Kidney capillary endothelial cell (primary cell): ENCODE measurements at regions not wholly inside any gene's neighbourhood (a gene's known extent, or its start where the extent isn't known, plus 50 kb on each side); places are given as distances from the start of the nearest gene placed in this dataset.
"Not testable (repeated sequence)": the region's sequence is repeated elsewhere in the genome, so short reads cannot be mapped to it uniquely, and the experiment has no call there.

Experiments
- DNase-seq: peaks from one replicate; pipeline ENCODE4 v3.0.0-alpha.2; 2018; ENCODE audit warnings: low spot score

DNA sequence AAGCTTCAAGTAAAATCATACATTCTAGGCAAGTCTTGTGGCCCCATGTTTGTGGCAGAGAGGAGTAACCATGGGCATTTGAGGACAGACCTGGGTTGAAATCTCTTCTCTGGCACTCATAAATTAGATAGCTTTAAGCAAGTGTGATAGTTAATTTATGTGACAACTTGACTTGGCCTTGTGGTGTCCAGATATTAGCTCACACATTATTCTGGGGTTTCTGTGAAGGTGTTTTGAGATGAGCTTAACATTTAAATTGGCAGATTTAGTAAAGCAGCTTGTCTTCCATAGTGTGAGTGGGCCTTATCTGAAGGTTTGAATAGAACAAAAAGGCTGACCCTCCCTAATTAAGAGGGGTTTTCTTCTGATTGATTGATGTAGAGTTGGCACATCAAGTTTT, 161.4 kb upstream of the SPRY2 start:
- no peak for DNase-seq

DNA sequence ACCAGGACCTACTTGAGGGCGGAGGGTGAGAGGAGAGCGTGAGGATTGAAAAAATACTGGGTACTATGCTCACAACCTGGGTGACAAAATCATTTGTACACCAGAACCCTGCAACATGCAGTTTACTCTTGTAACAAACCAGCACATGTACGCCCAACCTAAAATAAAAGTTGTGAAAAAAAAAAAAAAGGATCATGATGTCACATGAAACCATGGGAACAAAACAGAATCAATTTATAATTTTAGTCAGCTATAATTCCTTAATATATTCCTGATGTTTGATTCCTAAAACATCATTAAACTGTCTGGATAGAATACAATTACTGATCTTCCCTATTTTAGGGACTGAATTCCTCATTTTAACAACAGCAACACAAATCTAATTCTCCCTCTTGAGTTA, 160.6 kb upstream of the SPRY2 start:
- no peak for DNase-seq

DNA sequence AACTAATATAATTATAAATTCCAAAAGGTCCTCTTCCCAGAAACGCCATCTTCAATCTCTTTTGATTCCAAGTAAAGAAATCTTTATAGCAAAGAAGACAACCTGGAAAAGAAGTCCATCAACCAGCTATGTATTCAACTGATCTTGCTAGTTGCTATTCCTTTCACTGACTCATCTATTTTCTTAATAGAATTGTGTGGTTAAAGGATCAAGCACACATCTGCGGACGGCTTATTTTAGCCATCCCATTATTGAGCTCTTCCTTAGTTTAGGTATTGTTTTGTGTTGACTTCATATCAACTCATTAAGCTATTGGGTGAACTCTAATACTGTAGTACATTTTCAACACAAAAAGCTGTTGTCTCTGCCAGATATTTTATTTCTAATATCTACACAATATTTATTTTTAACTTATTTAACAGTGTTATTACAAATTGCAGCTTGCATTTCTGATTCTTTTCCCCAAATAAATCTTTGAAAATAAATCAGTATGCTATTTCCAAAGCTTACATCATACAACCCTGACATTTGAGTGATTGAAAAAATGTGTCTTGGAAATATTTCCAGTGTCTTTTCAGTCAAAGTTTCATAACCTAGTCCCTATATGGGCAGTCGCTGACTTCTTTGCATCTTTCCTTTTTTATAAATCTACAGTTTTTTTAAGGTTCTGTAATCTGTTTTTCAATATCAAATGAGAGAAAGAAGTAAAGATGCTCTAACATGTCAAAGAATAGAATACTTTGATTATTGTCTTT, 158.8 kb upstream of the SPRY2 start:
- no peak for DNase-seq

DNA sequence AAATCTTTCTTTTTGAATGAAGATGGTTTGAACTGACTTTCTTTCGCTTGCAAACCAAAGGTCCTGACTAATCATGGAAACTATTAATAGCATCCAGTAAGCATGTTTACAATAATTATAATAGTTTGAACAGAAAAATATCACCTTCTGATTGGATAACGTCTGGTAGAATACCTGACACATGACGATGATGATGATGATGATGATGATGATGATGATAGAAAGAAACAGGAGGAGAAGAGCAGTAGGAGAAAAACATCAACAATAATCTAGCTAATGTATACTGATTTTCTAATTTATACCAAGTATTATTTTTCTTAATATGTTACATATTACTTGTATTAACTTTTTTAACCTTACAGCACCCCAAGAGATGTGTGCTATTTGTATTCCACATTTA, 157.5 kb upstream of the SPRY2 start:
- no peak for DNase-seq

DNA sequence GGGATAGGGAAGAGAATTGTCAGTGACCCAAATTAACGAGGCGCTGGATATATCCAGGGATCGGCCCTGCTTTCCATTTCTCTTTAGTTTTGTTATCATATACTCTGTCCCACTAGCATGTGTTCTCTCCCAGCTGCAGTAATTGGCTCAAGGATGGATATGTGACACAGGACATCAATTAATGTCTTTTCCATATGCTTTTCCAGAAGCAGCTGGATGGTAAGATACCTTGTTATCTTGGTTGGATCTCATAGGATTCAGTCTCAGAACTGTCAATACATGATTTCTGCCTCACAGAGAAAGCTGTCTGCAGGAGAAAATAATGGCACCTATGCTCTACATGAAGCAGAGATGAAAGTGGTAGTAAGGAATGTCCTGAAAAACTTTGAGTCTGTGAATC, 157.1 kb upstream of the SPRY2 start:
- no peak for DNase-seq

DNA sequence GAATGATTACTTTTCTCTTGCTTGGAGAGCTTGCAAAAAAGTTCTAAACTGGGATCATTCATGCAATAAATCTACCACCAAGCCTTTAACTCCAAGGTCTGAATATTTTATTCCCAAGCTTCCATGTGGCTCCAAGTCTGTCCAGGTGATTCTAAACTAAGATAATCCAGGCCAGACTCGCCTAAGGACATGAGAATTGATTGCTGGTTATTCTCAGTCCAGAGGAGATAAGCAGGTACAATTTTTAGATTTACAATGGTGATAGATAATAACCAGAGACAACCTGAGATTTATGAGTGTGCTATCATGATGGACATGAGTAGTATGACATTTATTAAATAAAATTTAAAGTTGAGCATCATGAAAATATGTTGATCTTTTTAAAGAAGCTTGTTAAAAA, 156.5 kb upstream of the SPRY2 start:
- no peak for DNase-seq

DNA sequence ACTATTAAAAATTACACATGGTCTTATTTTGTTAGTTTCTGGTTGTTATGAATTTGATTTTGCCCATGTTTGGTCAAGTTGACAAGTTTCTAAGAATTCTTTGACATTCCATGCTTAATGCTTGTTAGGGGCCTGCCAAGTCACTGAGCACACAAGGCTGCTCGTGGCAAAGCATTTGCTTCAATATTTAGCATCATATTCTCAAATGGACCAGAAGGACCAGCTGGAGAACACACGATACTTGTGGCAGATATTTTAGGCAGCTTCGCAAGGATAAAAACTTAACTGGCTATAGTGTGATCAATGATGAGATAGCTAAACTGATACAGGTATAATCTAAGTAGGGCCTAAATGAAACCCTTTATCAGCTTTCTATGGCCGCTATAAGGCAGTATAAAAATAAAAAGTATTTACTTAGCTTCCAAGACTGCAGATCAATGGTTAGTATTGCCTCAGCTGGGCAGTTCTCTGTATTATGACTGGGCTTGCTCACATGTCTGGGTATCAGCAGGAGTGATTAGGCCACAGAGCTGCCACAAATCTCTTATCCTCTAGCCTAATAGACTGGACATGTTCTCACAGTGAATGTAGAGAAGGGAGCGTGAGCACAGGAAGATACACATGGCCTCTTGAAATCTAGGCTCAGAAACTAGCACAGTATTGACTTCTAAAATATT, 155.9 kb upstream of the SPRY2 start:
- no peak for DNase-seq

DNA sequence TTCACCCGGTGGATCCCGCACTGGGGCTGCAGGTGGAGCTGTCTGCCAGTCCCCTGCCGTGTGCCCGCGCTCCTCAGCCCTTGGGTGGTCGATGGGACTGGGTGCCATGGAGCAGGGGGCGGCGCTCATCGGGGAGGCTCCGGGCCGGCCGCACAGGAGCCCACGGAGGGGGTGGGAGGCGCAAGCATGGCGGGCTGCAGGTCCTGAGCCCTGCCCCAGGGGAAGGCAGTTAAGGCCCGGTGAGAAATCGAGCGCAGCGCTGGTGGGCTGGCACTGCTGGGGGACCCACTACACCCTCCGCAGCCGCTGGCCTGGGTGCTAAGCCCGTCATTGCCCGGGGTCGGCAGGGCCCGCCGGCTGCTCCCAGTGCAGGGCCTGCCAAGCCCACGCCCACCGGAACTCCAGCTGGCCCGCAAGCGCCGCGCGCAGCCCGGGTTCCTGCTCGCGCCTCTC, 149.6 kb upstream of the SPRY2 start:
- DNase-seq = not testable (repeated sequence)

DNA sequence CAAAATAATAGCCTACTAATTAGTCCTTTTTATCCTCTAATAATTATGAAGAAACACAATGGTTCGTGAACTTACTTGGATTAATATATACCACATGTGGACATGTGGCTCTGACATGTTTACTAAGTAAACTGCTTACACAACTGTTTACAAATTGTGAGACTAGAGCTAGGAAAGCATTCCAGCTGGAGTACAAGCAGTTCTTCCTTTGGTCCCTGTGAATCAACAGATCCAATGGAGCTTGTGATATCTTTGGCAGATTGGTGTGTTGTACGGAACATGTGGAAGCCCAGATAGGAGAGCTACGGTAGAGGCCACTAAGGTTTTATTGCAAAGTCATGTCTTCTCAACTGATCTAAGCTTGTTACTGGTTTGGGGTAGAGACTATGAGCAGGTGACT, 145.5 kb upstream of the SPRY2 start:
- DNase-seq = no peak

DNA sequence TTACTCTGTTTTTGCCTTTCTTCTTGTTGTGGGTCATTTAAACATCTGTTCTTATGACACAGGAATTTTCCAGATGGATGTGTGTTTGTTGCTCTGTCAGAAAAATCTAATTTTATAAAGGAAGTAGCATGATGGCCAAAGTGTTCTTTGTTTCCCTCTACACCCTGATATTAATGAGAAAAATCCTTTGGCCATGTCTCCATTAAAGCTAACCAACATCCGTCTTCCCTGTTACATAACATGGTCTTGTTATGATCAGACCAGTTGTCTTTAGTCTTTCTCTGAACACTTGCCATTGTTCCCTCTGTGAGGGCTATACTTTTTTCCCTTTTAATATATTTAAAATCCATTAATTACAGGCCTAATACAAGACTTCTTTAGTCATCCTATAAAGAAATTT, 142.2 kb upstream of the SPRY2 start:
- DNase-seq = no peak

DNA sequence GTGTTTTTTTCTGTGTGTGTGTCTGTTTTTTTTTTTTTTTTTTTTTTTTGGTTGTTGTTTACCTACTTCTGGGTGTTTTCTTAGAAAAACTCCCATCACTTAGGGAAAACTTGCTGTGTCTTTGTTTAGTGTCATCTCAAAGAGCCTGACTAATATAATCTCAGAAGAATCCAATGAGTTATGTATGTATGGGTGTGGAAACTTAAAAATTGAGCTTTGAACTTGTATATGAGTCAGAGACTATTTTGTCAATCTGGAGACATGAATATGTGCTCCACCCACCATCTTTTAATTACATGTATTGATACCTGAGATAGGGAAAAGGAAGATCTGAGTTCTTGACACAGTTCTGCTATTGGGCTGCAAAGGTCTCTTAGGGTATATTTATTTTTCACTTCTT, 140.7 kb upstream of the SPRY2 start:
- no peak for DNase-seq

DNA sequence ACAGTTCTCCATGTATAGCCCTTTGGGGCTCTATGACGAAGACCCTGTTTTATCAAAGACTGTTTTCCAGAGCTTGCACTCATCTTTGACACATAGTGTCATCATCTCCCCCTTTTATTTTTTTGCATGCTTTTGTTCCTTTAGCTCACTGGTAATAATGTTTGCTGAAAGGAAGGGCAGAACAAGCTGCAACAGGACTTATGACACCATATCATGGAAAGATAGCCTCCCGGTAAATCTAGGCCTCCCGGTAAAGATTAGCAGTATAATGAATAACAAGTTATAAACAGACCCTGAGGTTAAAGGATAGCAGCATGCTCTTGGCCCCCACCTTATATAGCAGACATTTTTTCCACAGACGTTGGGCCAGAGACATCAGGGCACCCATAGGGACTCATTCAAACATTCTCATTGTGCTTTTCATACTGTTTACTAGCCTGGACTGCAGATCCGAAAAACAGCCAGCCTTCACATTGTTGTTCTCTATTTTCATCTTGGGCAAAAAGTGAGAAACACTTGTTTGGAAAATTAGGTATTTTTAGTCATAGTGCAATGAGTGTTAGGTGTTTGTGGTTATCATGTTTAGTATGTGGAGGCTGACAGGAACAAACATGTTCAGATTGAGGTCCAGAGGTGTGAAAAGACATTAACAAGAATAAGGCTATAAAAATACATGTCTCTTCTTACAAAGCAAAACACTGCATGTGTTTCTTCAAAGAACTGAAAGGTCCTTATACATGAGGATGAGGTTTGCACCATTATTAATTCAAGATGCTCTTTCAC, 136.9 kb upstream of the SPRY2 start:
- no peak for DNase-seq

DNA sequence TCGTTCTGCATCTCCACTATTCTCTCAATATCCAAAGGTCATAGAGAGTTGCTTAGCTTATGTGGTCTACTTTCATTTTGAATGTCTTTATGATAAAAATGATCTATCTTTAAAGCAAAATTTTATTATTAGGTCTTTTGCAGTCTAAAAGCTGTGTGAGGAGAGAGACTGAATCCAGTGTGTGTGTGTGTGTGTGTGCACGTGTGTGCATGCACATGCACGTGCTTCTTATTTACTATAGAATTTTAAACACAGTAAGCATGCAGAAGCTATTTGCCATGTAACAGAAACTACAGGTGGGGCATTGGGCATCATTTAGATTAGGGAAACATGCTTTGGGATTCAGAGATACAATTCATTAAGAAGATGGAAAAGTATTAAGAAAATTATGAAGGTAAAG, 136.0 kb upstream of the SPRY2 start:
- DNase-seq = no peak

DNA sequence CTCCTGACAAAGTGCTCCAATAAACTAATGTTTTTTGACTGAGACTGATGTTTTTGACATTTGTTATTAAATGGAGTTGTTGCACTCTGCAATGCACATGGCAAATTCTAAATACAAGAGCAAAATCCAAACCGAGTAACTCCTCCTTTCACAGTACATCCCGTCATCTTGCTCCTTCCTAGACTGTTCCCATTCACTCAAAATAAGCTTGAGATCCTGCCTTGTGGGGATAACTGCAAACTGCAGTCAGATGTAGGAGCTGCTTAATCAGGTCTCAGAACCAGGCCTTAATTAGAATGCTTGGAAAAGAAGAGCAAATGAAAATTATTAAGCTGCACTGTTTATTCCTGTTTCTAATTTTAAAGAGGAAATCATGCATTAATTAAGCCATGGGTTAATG, 134.8 kb upstream of the SPRY2 start:
- DNase-seq = no peak

DNA sequence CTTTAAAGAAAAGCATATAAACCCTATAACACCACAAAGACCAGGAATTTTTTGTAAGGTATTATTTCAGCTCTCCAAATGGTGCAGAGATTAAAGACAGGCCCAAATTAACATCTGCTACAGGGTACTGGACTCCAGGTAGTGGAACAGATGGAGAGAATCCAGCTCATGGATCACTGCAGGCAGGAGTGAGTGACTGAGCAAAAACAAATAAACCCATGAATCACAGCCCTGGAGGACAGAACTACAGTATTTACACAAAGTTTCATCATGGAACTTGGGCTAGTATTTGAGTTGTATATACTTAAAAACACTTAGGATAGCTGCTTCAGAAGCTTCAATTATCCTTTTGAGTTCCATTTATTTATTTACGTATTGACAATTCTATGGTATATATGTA, 132.8 kb upstream of the SPRY2 start:
- DNase-seq = no peak

DNA sequence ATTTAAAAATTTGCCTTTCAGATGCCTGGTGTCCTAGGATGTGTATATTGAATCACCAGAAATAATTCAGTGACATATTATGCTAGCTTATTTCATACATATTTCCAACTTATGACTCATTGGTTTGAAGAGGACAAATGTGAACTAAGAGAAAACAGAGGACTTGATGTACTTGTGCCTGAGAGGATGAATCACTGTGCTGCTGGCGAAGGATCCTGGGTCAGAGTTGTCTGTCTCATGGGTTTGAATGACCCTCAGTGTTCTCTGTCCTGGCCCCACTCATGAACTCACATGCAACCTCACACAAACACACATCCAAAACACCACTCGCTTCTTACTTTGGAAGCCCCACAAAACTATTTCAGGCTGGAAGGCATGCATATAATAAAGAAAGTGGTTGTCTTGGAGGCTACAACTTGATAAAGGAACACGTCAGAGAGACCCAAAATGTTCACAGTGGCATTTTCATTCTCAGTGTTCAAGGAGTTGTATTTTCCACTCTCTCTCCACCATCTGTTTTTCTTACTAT, 129.0 kb upstream of the SPRY2 start:
- DNase-seq = peak; percentile 85

DNA sequence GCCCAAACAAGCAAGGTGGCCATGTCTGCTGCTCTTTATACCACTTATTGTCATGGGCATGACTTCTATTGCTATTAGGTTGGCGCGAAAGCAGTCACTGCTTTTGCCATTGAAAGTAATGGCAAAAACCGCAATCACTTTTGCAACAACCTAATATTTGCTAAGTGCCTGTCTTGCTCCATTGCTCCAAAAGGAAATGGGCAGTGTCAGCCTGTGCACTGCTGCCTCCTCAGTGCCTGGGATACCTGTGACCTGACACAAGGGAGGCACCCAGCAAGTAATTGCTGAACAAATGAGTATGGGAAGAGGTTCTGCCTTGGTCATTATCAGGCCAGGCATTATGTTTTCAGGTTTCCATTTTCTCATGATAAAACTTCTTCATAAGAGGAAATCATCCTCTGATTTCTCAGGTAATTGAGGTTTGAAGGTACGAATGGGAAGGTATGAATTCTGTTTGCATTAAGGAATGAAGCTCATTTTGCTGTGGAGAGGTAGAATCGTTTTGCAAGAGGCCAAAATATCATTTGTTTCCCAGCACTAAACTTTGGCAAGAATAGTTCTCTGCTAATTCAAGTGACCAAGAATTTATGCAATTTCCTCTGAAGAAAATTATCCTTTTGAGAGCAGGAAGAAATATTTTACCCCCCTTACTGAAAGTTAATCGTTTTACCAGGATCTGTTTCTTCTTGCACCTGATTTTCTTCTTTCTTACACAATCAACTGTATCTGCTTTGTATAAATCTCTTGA, 128.4 kb upstream of the SPRY2 start:
- DNase-seq = no peak

DNA sequence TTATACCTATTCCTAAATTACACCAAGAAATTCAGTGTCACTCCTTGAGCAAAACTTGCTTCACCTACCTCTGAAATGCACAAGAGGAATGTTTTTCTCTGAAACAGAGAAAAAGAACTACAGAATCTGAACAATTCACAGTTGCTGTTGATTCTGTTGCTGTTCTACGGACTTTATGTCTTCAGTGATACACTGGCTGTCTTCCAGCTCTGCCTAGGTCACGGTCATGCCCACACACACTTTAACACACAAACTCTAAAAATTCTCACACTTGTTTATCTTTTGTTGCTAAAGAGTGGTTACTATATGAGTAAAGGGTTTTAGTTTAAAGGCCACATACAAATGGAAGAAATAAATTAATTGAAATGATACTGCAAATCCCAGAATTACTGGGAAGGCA, 124.4 kb upstream of the SPRY2 start:
- no peak for DNase-seq

DNA sequence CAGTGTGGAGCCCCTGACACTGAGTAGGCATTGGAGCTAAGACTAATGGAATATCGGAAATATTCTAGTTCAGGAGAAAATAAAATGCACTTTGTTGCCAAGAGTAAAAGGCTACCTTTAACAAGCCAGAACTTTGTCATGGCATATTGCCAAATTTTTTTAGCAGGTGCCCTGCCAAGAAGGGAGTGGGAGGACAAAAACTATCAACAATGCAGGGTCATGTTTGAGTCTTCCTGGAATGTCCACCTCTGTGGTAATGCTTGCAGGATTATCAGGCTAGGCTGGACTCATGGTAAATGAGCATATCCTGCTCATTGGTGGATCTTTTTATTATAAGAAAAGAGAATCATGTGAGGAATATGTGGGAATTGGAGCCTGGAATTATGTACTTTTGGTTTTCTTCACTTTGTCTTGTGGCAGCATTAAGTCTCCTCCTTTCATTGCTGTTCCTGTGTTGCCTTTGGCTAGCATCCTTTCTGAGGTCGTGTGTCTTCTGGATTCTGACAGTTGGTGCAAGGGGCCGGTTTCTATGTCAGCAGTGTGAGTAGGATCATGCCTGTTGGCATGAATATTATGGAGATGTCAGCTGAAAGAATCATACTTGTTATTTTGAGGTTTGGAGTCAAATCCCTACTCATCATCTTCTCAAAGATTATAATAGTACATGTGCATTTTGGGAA, 122.9 kb upstream of the SPRY2 start:
- no peak for DNase-seq

DNA sequence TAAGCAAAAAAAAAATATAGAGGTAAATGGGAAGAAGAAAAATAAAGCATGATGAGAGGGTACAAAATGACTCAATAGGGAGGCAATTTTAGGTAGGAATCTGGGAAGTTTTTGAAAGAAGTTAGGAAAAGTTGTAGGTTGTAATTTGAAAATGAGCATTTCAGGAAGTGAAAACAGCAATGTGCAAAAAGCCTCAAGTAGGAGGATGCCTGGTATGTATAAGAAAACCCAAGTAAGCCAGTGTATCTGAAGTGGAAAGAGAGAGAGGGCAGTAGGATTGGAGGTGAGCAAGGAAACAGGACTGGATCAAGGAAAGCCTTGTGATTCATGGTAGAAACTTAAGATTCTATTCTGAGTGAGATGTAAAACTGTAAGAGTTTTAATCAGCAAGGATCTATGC, 121.6 kb upstream of the SPRY2 start:
- DNase-seq = no peak

DNA sequence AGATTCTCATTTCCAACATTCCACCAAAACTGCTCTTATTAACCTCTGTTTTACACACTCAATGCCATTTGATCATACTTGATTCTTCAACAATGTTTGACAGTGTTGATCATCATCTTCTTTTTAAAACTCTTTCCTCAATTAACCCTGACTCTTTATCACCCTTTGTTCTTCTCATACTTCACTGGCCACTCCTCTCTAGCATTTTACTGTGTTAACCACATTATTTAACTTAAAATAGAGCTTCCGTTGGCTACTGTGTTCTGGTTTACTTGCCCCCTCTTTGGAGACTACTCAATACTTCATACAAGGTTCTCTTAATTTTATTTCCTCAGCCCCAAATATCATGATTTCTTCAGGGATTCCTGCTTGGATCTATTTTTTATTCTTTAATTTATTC, 121.1 kb upstream of the SPRY2 start:
- DNase-seq = no peak

DNA sequence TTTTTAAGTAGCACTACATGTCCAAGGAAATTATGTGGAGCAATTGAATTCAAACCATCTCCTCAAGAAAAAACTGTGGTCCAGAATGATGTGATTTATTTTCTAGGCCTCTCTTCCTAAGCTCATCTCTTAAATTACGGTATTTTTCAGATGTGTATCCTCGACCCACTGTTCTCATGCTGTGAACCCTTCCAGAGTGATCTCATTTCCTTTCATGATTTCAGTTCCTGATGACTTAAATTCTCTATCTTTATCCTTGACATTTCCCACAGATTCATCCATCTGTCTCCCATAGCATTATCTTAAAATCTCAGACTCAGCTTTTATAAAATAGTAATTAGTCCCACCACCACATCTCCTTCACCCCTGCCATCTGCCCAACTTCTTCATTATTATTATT, 117.6 kb upstream of the SPRY2 start:
- peak; percentile 50 for DNase-seq
